HepG2 (cell line): ENCODE measurements at regions not wholly inside any gene's neighbourhood (a gene's known extent, or its start where the extent isn't known, plus 50 kb on each side); places are given as distances from the start of the nearest gene placed in this dataset.

Experiments used
- ATAC-seq: fragments of 200-7000 bp; cut with Tn5 transposase; 3 replicates; pipeline ENCODE4 v1.9.1; 2020; ENCODE audit warnings: mild to moderate bottlenecking, moderate library complexity
- BruUV-seq: library from RNA; stranded (reverse); fragments of 400-500 nt; replicated peaks from 2 replicates; lab custom pipeline; 2021; lab: Mats Ljungman, UMichigan
- CTCF ChIA-PET: fragments of 300-600 bp; formaldehyde crosslinking; extraction: SDS; loops from one replicate; lab custom pipeline; 2021; ENCODE audit warnings: low total read pairs, inconsistent platforms, low intra/inter-chr PET ratio; lab: Yijun Ruan, JAX
- POLR2A ChIA-PET: fragments of 350-600 bp; sonication (Branson Sonifier 250); formaldehyde crosslinking; loops from one replicate; lab custom pipeline; 2020; ENCODE audit warnings: antibody characterized with exemption, inconsistent platforms; lab: Yijun Ruan, JAX
- DNase-seq: peaks from one replicate; pipeline ENCODE4 v3.0.0-alpha.2; 2015; ENCODE audit warnings: low spot score
- FAIRE-seq: peaks from 3 replicates; lab custom pipeline; 2011; peaks lifted over from hg19 to GRCh38; lab: Jason Lieb, UNC
- H2AFZ ChIP-seq: one replicate; pipeline ENCODE4 v1.6.1; 2011; ENCODE audit warnings: low read length, inconsistent platforms
- H3K27ac ChIP-seq: fragments of 300-600 bp; 3 replicates; pipeline ENCODE4 v1.8.0; 2011; ENCODE audit warnings: mixed run types, mild to moderate bottlenecking, mixed read lengths, low read length, inconsistent platforms; ENCODE audit not compliant: insufficient read depth; ENCODE audit errors: extremely low read length
- H3K27me3 ChIP-seq, 2 experiments: fragments of 200-600 bp in 1 of 2; 2 replicates in 1 of 2; 3 replicates in 1 of 2; pipeline versions ENCODE4 v1.6.0 to v1.8.0; 2011; ENCODE audit warnings: low read length in 2 of 2, mild to moderate bottlenecking in 2 of 2, moderate library complexity in 2 of 2, inconsistent platforms in 1 of 2; ENCODE audit not compliant: insufficient read depth in 2 of 2, control insufficient read depth in 1 of 2
- H3K36me3 ChIP-seq, 2 experiments: fragments of 200-600 bp in 1 of 2; replicated peaks in 1 of 2; 2 replicates in 1 of 2; 3 replicates in 1 of 2; pipeline versions ENCODE4 v1.5.1 to v1.8.0; 2011; ENCODE audit warnings: low read length in 2 of 2, inconsistent platforms in 1 of 2; ENCODE audit not compliant: insufficient read depth in 2 of 2, control insufficient read depth in 1 of 2
- H3K4me1 ChIP-seq: 2 replicates; pipeline ENCODE4 v1.5.1; 2012; ENCODE audit warnings: low read length, inconsistent platforms; ENCODE audit not compliant: insufficient read depth
- H3K4me2 ChIP-seq: 2 replicates; pipeline ENCODE4 v1.6.0; 2011; ENCODE audit warnings: low read depth, low read length, inconsistent platforms
- H3K4me3 ChIP-seq, 3 experiments: fragments of 200-600 bp in 1 of 3; sonication (generic), shearing (Covaris generic) in 1 of 3; replicated peaks in 1 of 3; 2 replicates each; pipeline ENCODE4 v1.5.1; 2011 to 2016; ENCODE audit warnings: low read length in 3 of 3, inconsistent platforms in 2 of 3, low read depth in 2 of 3, mild to moderate bottlenecking in 2 of 3, control low read depth in 1 of 3, mixed read lengths in 1 of 3; ENCODE audit not compliant: insufficient read depth in 1 of 3
- H3K79me2 ChIP-seq: one replicate; pipeline ENCODE4 v1.6.1; 2011; ENCODE audit warnings: low read length, inconsistent platforms; ENCODE audit not compliant: insufficient read depth
- H3K9ac ChIP-seq: 2 replicates; pipeline ENCODE4 v1.6.0; 2011; ENCODE audit warnings: mild to moderate bottlenecking, low read depth, low read length, inconsistent platforms; ENCODE audit not compliant: insufficient read depth
- H3K9me3 ChIP-seq: 2 replicates; pipeline ENCODE4 v1.5.1; 2012; ENCODE audit warnings: mild to moderate bottlenecking, low read length
- H4K20me1 ChIP-seq: 2 replicates; pipeline ENCODE4 v1.6.0; 2011; ENCODE audit warnings: inconsistent platforms, mild to moderate bottlenecking, low read length, moderate library complexity; ENCODE audit not compliant: insufficient read depth
- CREM ChIP-seq, 2 experiments: sonication (generic) in 1 of 2; formaldehyde crosslinking in 1 of 2; IDR thresholded peaks; 2 replicates each; pipeline versions ENCODE4 v1.4.0 to v1.6.1; 2016 to 2020; ENCODE audit warnings: antibody characterized with exemption in 1 of 2, mild to moderate bottlenecking in 1 of 2, missing genetic modification reagents in 1 of 2
- DMAP1 ChIP-seq: IDR thresholded peaks from 2 replicates; pipeline ENCODE4 v1.6.1; 2016
- JUNB ChIP-seq: sonication (generic); formaldehyde crosslinking; IDR thresholded peaks from 2 replicates; pipeline ENCODE4 v1.8.0; 2022; ENCODE audit warnings: missing genetic modification reagents, mild to moderate bottlenecking, borderline replicate concordance
- KDM5A ChIP-seq: fragments of 200-600 bp; sonication (generic); IDR thresholded peaks from 2 replicates; pipeline ENCODE4 v1.7.0; 2018; ENCODE audit warnings: antibody characterized with exemption, mild to moderate bottlenecking, low read length, borderline replicate concordance
- KLF12 ChIP-seq: sonication (generic); formaldehyde crosslinking; IDR thresholded peaks from 2 replicates; pipeline ENCODE4 v1.4.0; 2020; ENCODE audit warnings: missing genetic modification reagents, borderline replicate concordance
- PHF21A ChIP-seq: sonication (generic); formaldehyde crosslinking; IDR thresholded peaks from 2 replicates; pipeline ENCODE4 v1.5.0; 2020; ENCODE audit warnings: mild to moderate bottlenecking, missing genetic modification reagents
- RORA ChIP-seq: sonication (generic); formaldehyde crosslinking; IDR thresholded peaks from 2 replicates; pipeline ENCODE4 v1.5.0; 2020; ENCODE audit warnings: mild to moderate bottlenecking, missing genetic modification reagents, moderate library complexity
- SCMH1 ChIP-seq: sonication (generic); formaldehyde crosslinking; IDR thresholded peaks from 2 replicates; pipeline ENCODE4 v1.9.0; 2021; ENCODE audit warnings: missing genetic modification reagents, mild to moderate bottlenecking, borderline replicate concordance
- ZNF12 ChIP-seq: sonication (generic); formaldehyde crosslinking; IDR thresholded peaks from 2 replicates; pipeline ENCODE4 v1.5.0; 2020; ENCODE audit warnings: missing genetic modification reagents
- ZNF572 ChIP-seq: sonication (generic); formaldehyde crosslinking; IDR thresholded peaks from 2 replicates; pipeline ENCODE4 v1.5.1; 2020; ENCODE audit warnings: mild to moderate bottlenecking, missing genetic modification reagents
- ZSCAN25 ChIP-seq: sonication (generic); formaldehyde crosslinking; IDR thresholded peaks from 2 replicates; pipeline ENCODE4 v1.8.0; 2022; ENCODE audit warnings: mild to moderate bottlenecking, missing genetic modification reagents
- WGBS: methylation state at CpG from one replicate; pipeline ENCODE4 v1.1.6; 2017; ENCODE audit warnings: low lambda C conversion rate; 5-methylcytosine and 5-hydroxymethylcytosine counted together
- in situ Hi-C: cut with HindIII; loops from 2 replicates; pipeline ENCODE4 v1.10.0; 2017; ENCODE audit warnings: low pct_unique_long_range_greater_than_20kb; ENCODE audit not compliant: extremely low pct_ligation_motif_present
- intact Hi-C: fragments of 100-400 bp; cut with micrococcal nuclease; formaldehyde crosslinking; loops from one replicate; pipeline ENCODE4 v1.10.0; 2022; ENCODE audit not compliant: unreplicated experiment
- TF ChIP-seq, protein P1 (sequence below): IDR thresholded peaks from 2 replicates; pipeline ENCODE4 v1.6.1; 2016; ENCODE audit warnings: mild to moderate bottlenecking
- TF ChIP-seq, protein P2 (sequence below), 2 experiments: fragments of 450-650 bp in 1 of 2; sonication (generic) in 1 of 2; formaldehyde crosslinking; IDR thresholded peaks; 2 replicates each; pipeline versions ENCODE4 v1.5.0 to v1.8.0; 2020 to 2022; ENCODE audit warnings: mild to moderate bottlenecking in 1 of 2, missing genetic modification reagents in 1 of 2
- TF ChIP-seq, protein P3 (sequence below): sonication (generic); formaldehyde crosslinking; IDR thresholded peaks from 2 replicates; pipeline ENCODE4 v1.5.0; 2020; ENCODE audit warnings: mild to moderate bottlenecking, missing genetic modification reagents

DNA sequence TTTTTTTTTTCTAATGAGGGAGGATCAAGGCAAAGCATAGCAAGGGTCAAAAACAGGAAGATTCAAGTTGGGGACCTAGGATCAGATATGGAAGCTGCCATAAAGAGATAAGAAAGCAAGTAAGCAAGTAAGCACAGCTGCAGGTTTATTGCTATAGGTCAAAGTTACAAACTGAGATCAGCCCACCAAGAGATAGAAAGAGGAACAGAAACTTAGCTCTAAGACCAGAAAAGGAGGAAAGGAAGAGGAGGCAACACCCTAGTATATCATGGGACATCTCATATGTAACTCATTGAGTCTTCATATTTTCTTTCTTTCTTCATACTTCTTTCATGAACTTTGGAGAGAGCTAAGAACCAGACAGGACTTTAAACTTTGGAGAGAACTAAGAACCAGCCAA is 295.9 kb upstream of the CRIM1 start (continued):
- no peak for TF ChIP-seq ZSCAN25 (CRISPR knock-in tag)

DNA sequence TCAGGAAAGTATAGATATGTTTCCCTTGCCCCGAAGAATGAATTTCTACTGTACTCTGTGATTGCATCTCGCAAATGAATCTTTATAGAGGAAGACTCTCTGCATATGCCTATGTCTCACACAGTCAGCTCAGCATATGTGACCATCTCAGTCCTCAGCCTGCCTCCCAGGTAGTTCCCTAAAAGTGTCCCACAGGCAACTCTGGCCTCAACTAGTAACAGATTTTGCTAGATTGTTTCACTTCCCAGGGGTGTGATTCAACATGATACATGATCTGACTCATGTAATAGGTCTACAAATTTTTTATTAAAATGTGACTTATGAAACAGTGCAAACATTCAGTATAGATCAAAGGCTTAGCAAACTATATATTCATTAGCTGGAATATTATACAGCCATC is 296.6 kb upstream of the CRIM1 start:
- POLR2A ChIA-PET, result no interaction called here
- no peak for FAIRE-seq
- Histone ChIP-seq H3K27ac (no peak overlapping the region), H3K9ac (no peak overlapping the region), H4K20me1 (no peaks in the 10 kb centered on the region), H3K36me3 (no peaks in the 10 kb centered on the region), H3K4me3 (no peak overlapping the region), H3K4me2 (no peak overlapping the region), H3K4me1 (no peaks in the 10 kb centered on the region), H3K79me2 (no peaks in the 10 kb centered on the region), H2AFZ (no peak overlapping the region), H3K9me3 (no peaks in the 10 kb centered on the region), H3K27me3 (no peaks in the 10 kb centered on the region; a peak in 1 of 5 replicates)
- DNase-seq, result no peak
- no TSS peak for BruUV-seq
- in situ Hi-C loops, result no loop called here
- intact Hi-C loops, result no loop called here
- CTCF ChIA-PET, result no interaction called here
- no peak for ATAC-seq
- 20% methylated on average over 2 of the region's 2 CpGs for WGBS
- TF ChIP-seq KDM5A, result no peak
- TF ChIP-seq DMAP1 (CRISPR knock-in tag), result no peak
- TF ChIP-seq CREM (IDR thresholded peaks at IDR 0.05), result no peak
- TF ChIP-seq CREM (CRISPR knock-in tag; IDR thresholded peaks at IDR 0.05), result no peak
- no peak for TF ChIP-seq KLF12 (CRISPR knock-in tag)
- TF ChIP-seq RORA (CRISPR knock-in tag), result no peak
- no peak for TF ChIP-seq ZNF572 (CRISPR knock-in tag)
- no peak for TF ChIP-seq SCMH1
- TF ChIP-seq JUNB (CRISPR knock-in tag), result no peak
- TF ChIP-seq, protein P1, sequence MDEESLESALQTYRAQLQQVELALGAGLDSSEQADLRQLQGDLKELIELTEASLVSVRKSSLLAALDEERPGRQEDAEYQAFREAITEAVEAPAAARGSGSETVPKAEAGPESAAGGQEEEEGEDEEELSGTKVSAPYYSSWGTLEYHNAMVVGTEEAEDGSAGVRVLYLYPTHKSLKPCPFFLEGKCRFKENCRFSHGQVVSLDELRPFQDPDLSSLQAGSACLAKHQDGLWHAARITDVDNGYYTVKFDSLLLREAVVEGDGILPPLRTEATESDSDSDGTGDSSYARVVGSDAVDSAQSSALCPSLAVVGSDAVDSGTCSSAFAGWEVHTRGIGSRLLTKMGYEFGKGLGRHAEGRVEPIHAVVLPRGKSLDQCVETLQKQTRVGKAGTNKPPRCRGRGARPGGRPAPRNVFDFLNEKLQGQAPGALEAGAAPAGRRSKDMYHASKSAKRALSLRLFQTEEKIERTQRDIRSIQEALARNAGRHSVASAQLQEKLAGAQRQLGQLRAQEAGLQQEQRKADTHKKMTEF, result no peak
- TF ChIP-seq, protein P2, sequence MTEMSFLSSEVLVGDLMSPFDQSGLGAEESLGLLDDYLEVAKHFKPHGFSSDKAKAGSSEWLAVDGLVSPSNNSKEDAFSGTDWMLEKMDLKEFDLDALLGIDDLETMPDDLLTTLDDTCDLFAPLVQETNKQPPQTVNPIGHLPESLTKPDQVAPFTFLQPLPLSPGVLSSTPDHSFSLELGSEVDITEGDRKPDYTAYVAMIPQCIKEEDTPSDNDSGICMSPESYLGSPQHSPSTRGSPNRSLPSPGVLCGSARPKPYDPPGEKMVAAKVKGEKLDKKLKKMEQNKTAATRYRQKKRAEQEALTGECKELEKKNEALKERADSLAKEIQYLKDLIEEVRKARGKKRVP (CRISPR knock-in tag; IDR thresholded peaks at IDR 0.05), result no peak
- TF ChIP-seq, protein P3, sequence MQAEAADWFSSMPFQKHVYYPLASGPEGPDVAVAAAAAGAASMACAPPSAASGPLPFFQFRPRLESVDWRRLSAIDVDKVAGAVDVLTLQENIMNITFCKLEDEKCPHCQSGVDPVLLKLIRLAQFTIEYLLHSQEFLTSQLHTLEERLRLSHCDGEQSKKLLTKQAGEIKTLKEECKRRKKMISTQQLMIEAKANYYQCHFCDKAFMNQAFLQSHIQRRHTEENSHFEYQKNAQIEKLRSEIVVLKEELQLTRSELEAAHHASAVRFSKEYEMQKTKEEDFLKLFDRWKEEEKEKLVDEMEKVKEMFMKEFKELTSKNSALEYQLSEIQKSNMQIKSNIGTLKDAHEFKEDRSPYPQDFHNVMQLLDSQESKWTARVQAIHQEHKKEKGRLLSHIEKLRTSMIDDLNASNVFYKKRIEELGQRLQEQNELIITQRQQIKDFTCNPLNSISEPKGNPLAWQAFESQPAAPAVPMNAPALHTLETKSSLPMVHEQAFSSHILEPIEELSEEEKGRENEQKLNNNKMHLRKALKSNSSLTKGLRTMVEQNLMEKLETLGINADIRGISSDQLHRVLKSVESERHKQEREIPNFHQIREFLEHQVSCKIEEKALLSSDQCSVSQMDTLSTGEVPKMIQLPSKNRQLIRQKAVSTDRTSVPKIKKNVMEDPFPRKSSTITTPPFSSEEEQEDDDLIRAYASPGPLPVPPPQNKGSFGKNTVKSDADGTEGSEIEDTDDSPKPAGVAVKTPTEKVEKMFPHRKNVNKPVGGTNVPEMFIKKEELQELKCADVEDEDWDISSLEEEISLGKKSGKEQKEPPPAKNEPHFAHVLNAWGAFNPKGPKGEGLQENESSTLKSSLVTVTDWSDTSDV (CRISPR knock-in tag), result no peak
- TF ChIP-seq PHF21A, result no peak
- no peak for TF ChIP-seq ZNF12
